ENCODE measurements at regions not wholly inside any gene's neighbourhood (a gene's known extent, or its start where the extent isn't known, plus 50 kb on each side); places are given as distances from the start of the nearest gene placed in this dataset.

DNA sequence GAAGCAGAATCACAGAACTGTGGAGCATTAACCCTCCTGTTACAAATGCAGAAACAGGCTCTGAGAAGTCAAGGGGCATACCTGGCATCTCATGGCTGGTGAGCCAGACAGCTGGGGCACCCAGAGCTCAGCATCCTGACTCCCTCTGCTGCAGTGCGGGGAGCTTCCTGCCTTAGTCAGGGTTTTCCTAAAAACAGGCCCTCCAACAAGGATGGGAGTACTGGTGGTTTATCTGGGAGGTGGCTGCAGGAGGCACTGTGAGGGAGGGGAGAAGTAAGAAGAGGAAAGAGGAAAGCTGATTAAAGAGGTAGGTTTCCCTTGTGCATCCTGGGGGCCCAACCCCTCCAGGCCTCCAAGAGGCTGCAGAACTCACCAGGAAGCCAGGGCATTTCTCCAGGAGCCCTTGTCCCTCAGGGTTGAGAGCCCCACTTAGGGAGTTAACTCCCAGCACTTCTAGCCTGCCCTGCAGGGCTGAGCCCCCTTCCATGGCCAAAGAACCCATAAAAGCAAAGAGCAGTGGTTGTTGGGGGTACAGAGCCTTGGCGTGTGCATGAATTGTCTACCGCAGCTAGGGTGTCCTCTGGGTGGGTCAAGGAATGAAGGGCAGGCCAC, 261.5 kb upstream of the RPL38 start:
- Histone ChIP-seq H3K9me3 (no peaks in the 10 kb centered on the region), H3K27me3 (ENCODE audit: insufficient read depth in 3 of 3, low read length in 2 of 3) (peaks cover 0 to 7% (median 3%) of the 10 kb centered on the region in 3 donors), H3K27ac (no peak overlapping the region), H3K4me1 (no peaks in the 10 kb centered on the region), H3K36me3 (ENCODE audit: insufficient read depth in 1 of 2, low read depth in 1 of 2) (no peaks in the 10 kb centered on the region), H3K4me3 (no peak overlapping the region)
- no peak for DNase-seq
- ATAC-seq, result no peak
- TF ChIP-seq, protein P1, sequence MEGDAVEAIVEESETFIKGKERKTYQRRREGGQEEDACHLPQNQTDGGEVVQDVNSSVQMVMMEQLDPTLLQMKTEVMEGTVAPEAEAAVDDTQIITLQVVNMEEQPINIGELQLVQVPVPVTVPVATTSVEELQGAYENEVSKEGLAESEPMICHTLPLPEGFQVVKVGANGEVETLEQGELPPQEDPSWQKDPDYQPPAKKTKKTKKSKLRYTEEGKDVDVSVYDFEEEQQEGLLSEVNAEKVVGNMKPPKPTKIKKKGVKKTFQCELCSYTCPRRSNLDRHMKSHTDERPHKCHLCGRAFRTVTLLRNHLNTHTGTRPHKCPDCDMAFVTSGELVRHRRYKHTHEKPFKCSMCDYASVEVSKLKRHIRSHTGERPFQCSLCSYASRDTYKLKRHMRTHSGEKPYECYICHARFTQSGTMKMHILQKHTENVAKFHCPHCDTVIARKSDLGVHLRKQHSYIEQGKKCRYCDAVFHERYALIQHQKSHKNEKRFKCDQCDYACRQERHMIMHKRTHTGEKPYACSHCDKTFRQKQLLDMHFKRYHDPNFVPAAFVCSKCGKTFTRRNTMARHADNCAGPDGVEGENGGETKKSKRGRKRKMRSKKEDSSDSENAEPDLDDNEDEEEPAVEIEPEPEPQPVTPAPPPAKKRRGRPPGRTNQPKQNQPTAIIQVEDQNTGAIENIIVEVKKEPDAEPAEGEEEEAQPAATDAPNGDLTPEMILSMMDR (IDR thresholded peaks at IDR 0.05), result no peak
- 88 to 95% (median 89%) methylated on average over 3 of the region's 3 CpGs for WGBS, 3 donors
- intact Hi-C loops (cut with DNase I), result no loop called here

DNA sequence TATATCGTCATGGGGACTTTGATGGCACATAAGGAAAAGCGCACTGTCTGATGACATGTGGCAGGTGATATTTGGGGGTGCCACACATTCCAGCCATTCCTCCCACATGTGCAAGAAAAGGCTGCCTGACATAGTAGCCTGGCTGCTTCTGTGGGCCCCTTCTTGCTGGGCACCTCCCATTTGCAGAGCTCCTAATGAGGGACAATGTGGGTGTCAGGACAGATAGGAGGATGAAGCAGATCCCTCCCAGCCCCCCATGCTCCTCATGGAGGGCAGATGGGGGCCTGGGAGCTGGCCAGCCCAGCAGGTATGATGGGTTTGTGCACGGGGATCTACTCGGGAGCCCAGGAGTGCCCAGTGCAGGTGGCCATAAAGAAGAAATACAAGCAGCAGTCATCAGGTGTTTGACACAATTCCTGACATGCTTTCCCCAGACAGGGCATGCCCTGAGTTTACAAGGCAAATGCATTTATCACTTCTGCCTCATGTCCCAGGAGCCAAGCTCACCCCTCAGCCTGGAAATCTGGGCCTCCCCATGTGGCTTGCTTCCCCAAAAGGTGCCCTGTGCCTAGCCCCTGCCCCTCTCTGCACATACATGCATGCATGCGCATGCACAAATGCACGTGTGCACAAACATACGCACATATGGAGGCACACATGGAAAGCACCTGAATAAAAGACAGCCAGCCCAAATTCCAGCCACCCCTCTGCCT, 260.6 kb upstream of the RPL38 start:
- TF ChIP-seq, protein P1 (IDR thresholded peaks at IDR 0.05), result no peak
- no peak for DNase-seq
- 87 to 91% (median 89%) methylated on average over 7 of the region's 7 CpGs for WGBS, 3 donors
- peaks cover 0 to 7% (median 3%) of the 10 kb centered on the region in 3 donors for H3K27me3 ChIP-seq (ENCODE audit: insufficient read depth in 3 of 3, low read length in 2 of 3)
- no peak overlapping the region for H3K4me3 ChIP-seq
- H3K4me1 ChIP-seq, result no peaks in the 10 kb centered on the region
- H3K36me3 ChIP-seq (ENCODE audit: insufficient read depth in 1 of 2, low read depth in 1 of 2), result no peaks in the 10 kb centered on the region
- ATAC-seq, result no peak
- H3K9me3 ChIP-seq, result no peaks in the 10 kb centered on the region
- no peak overlapping the region for H3K27ac ChIP-seq
- intact Hi-C loops (cut with DNase I), result no loop called here

DNA sequence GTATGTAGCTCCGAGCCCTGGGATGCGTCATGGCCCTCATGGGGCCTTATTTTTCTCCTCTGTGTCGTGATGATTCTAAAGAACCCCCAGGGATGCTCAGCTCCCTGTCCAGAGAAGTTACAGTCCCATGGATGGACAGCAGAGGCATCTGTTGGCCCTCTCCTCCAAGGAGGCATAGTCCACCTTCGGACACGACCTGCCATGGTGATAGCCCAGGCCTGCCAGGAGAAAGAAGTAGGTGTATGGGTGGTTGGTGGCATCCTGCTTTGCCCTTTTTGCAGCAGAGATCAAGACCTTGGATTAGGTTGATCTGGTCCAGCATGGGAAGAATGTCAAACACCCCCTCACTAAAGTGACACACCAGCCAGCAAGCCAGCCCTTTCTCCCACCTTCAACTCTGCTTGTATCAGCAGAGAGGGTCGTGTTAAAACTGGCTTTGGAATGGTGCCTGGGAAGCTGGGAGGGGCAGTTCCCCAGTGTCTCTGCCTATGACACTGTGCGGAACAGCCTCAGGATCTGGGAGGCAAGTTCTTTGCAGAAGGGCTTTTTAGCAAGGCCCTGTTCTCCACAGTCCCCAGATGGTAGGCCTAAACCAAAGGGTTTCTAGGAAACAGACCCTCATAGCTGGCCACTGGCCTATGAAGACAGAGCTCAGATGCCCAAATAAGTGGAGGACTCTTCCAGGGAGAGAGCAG, 259.9 kb upstream of the RPL38 start:
- intact Hi-C loops (cut with DNase I), result no loop called here
- no peak overlapping the region for H3K4me3 ChIP-seq
- WGBS, 3 donors, result 53 to 68% (median 63%) methylated on average over 7 of the region's 7 CpGs
- H3K36me3 ChIP-seq (ENCODE audit: insufficient read depth in 1 of 2, low read depth in 1 of 2), result no peaks in the 10 kb centered on the region
- peaks cover 0 to 7% (median 3%) of the 10 kb centered on the region in 3 donors for H3K27me3 ChIP-seq (ENCODE audit: insufficient read depth in 3 of 3, low read length in 2 of 3)
- H3K4me1 ChIP-seq, result no peaks in the 10 kb centered on the region
- H3K27ac ChIP-seq, result no peak overlapping the region
- ATAC-seq (no peak), DNase-seq (no peak)
- no peaks in the 10 kb centered on the region for H3K9me3 ChIP-seq
- TF ChIP-seq, protein P1 (IDR thresholded peaks at IDR 0.05), result no peak

DNA sequence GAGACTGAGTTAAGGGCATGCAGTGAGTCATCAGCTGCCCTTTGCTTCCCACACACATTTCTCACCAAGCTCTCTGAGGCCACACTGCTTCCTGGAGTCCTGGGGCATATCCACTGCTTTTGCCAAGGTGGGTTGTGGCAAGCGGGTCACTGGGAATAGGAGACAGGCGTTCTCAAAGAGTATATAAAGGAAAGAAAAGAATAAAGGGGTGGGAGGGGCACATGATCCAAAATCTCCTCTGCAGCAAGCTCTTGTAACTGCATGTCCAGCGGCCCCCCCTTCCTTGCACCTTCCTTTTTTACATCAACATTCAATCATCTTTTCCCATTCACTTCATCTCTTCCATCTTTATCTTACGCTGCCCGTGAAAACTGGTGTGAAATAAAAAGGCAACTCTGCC, 259.1 kb upstream of the RPL38 start:
- Histone ChIP-seq H3K4me1 (no peaks in the 10 kb centered on the region), H3K36me3 (ENCODE audit: insufficient read depth in 1 of 2, low read depth in 1 of 2) (no peaks in the 10 kb centered on the region), H3K4me3 (no peak overlapping the region), H3K27ac (no peak overlapping the region), H3K9me3 (no peaks in the 10 kb centered on the region), H3K27me3 (ENCODE audit: insufficient read depth in 3 of 3, low read length in 2 of 3) (peaks cover 0 to 7% (median 3%) of the 10 kb centered on the region in 3 donors)
- intact Hi-C loops (cut with DNase I), result no loop called here
- WGBS, 3 donors, result 86 to 91% (median 89%) methylated on average over 5 of the region's 5 CpGs
- TF ChIP-seq, protein P1 (IDR thresholded peaks at IDR 0.05), result no peak
- DNase-seq, result no peak
- ATAC-seq, result no peak

Measured in psoas muscle (tissue), 7 donors.